HEK293 (cell line): ENCODE measurements at regions not wholly inside any gene's neighbourhood (a gene's known extent, or its start where the extent isn't known, plus 50 kb on each side); places are given as distances from the start of the nearest gene placed in this dataset.

Experiments
- CTCF ChIA-PET: fragments of 350-600 bp; formaldehyde crosslinking; extraction: SDS; loops from one replicate; lab custom pipeline; 2021; ENCODE audit warnings: antibody characterized with exemption; lab: Yijun Ruan, JAX
- POLR2A ChIA-PET: fragments of 300-600 bp; formaldehyde crosslinking; extraction: SDS; loops from one replicate; lab custom pipeline; 2020; ENCODE audit warnings: antibody characterized with exemption, inconsistent platforms; lab: Yijun Ruan, JAX
- H3K27ac ChIP-seq: fragments of 200-500 bp; sonication (Bioruptor generic); 2 replicates; pipeline ENCODE4 v1.5.1; 2014; ENCODE audit warnings: low read depth, low read length, control low read depth, inconsistent platforms; ENCODE audit errors: extremely low read depth
- H3K36me3 ChIP-seq, 2 experiments: fragments of 200-500 bp in 1 of 2; sonication (Bioruptor generic) in 1 of 2; 1 replicate in 1 of 2; 2 replicates in 1 of 2; pipeline ENCODE4 v1.5.1; 2014 to 2017; ENCODE audit warnings: inconsistent platforms in 2 of 2, low read length in 2 of 2; ENCODE audit not compliant: control insufficient read depth in 2 of 2, insufficient read depth in 1 of 2
- H3K4me1 ChIP-seq: fragments of 200-500 bp; sonication (Bioruptor generic); 2 replicates; pipeline ENCODE4 v1.5.1; 2014; ENCODE audit warnings: mild to moderate bottlenecking, low read length, inconsistent platforms; ENCODE audit not compliant: control insufficient read depth, insufficient read depth
- H3K4me3 ChIP-seq: 2 replicates; pipeline ENCODE4 v1.5.1; 2011; ENCODE audit warnings: low read depth, mild to moderate bottlenecking, control low read depth, low read length, moderate library complexity
- H3K9me3 ChIP-seq: fragments of 200-500 bp; sonication (Bioruptor generic); 2 replicates; pipeline ENCODE4 v1.5.1; 2014; ENCODE audit warnings: low read depth, low read length, inconsistent platforms; ENCODE audit not compliant: control insufficient read depth, insufficient read depth
- INSM2 ChIP-seq: fragments of 450-650 bp; formaldehyde crosslinking; IDR thresholded peaks from 2 replicates; pipeline ENCODE4 v1.5.1; 2016; ENCODE audit warnings: missing biosample characterization, missing genetic modification characterization
- KLF1 ChIP-seq: fragments of 450-650 bp; formaldehyde crosslinking; IDR thresholded peaks from 2 replicates; pipeline ENCODE4 v1.5.1; 2016; ENCODE audit warnings: missing biosample characterization, missing genetic modification characterization
- MEIS1 ChIP-seq: sonication (generic); formaldehyde crosslinking; IDR thresholded peaks from 2 replicates; pipeline ENCODE4 v1.8.1; 2022; ENCODE audit warnings: missing genetic modification reagents, mild to moderate bottlenecking, borderline replicate concordance
- MZF1 ChIP-seq: fragments of 450-650 bp; formaldehyde crosslinking; IDR thresholded peaks from 2 replicates; pipeline ENCODE4 v1.5.1; 2017; ENCODE audit warnings: missing biosample characterization, missing genetic modification characterization, borderline replicate concordance
- SETDB1 ChIP-seq: IDR thresholded peaks from one replicate; pipeline ENCODE4 v1.6.1; 2017; ENCODE audit warnings: mild to moderate bottlenecking, low read length, moderate library complexity, mixed read lengths; ENCODE audit not compliant: insufficient read length
- YY2 ChIP-seq: fragments of 450-650 bp; formaldehyde crosslinking; IDR thresholded peaks from 2 replicates; pipeline ENCODE4 v1.5.1; 2016; ENCODE audit warnings: missing biosample characterization, missing genetic modification characterization
- ZBTB21 ChIP-seq: fragments of 450-650 bp; formaldehyde crosslinking; IDR thresholded peaks from 2 replicates; pipeline ENCODE4 v1.5.1; 2017; ENCODE audit warnings: missing biosample characterization, missing genetic modification characterization
- ZBTB48 ChIP-seq: fragments of 450-650 bp; formaldehyde crosslinking; IDR thresholded peaks from 2 replicates; pipeline ENCODE4 v1.5.1; 2016; ENCODE audit warnings: missing biosample characterization, missing genetic modification characterization
- ZNF114 ChIP-seq: fragments of 450-650 bp; formaldehyde crosslinking; IDR thresholded peaks from 2 replicates; pipeline ENCODE4 v1.5.0; 2017; ENCODE audit warnings: missing biosample characterization, missing genetic modification characterization
- ZNF157 ChIP-seq: fragments of 450-650 bp; formaldehyde crosslinking; IDR thresholded peaks from 2 replicates; pipeline ENCODE4 v1.5.1; 2016; ENCODE audit warnings: missing biosample characterization, missing genetic modification characterization
- ZNF211 ChIP-seq: fragments of 450-650 bp; formaldehyde crosslinking; IDR thresholded peaks from 2 replicates; pipeline ENCODE4 v1.5.1; 2016; ENCODE audit warnings: low read depth, missing biosample characterization, missing genetic modification characterization
- ZNF23 ChIP-seq: fragments of 450-650 bp; formaldehyde crosslinking; IDR thresholded peaks from 2 replicates; pipeline ENCODE4 v1.5.1; 2016; ENCODE audit warnings: missing biosample characterization, missing genetic modification characterization, borderline replicate concordance
- ZNF274 ChIP-seq, 2 experiments: fragments of 200-500 bp in 1 of 2; fragments of 450-650 bp in 1 of 2; sonication (Bioruptor generic) in 1 of 2; formaldehyde crosslinking in 1 of 2; IDR thresholded peaks; 2 replicates each; pipeline versions ENCODE4 v1.5.1 to v1.6.1; 2014 to 2016; ENCODE audit warnings: borderline replicate concordance in 1 of 2, inconsistent platforms in 1 of 2, low read length in 1 of 2, missing biosample characterization in 1 of 2, missing genetic modification characterization in 1 of 2
- ZNF398 ChIP-seq: fragments of 450-650 bp; formaldehyde crosslinking; IDR thresholded peaks from 2 replicates; pipeline ENCODE4 v1.5.1; 2017; ENCODE audit warnings: missing biosample characterization, missing genetic modification characterization
- ZNF433 ChIP-seq: fragments of 450-650 bp; formaldehyde crosslinking; IDR thresholded peaks from 2 replicates; pipeline ENCODE4 v1.5.1; 2016; ENCODE audit warnings: missing biosample characterization, missing genetic modification characterization, low read depth
- ZNF571 ChIP-seq: fragments of 450-650 bp; formaldehyde crosslinking; IDR thresholded peaks from 2 replicates; pipeline ENCODE4 v1.5.0; 2017; ENCODE audit warnings: missing biosample characterization, missing genetic modification characterization
- ZNF677 ChIP-seq: fragments of 450-650 bp; IDR thresholded peaks from 2 replicates; pipeline ENCODE4 v1.5.0; 2018; ENCODE audit warnings: missing biosample characterization, mild to moderate bottlenecking, missing genetic modification characterization, moderate library complexity
- ZNF76 ChIP-seq: fragments of 450-650 bp; formaldehyde crosslinking; IDR thresholded peaks from 2 replicates; pipeline ENCODE4; 2016; ENCODE audit warnings: low read depth, missing biosample characterization, missing genetic modification characterization, borderline replicate concordance

GRCh38 chr2:12269041-12269972, 447.4 kb upstream of the TRIB2 start:
- CTCF ChIA-PET: interaction anchor here (0.6 kb wide), 1 partner anchor 686 kb away, joined by 5 read pairs; no protein-coding TSS in a partner anchor

GRCh38 chr2:12270876-12271588, 445.7 kb upstream of the TRIB2 start:
- TF ChIP-seq ZNF211 (tag by site-specific recombination) (no peak), YY2 (tag by site-specific recombination) (no peak), ZBTB21 (tag by site-specific recombination) (no peak), ZNF677 (tag by site-specific recombination) (no peak), ZBTB48 (tag by site-specific recombination) (no peak), ZNF76 (tag by site-specific recombination) (no peak), MEIS1 (CRISPR knock-in tag) (no peak), ZNF114 (tag by site-specific recombination) (no peak), ZNF274 (IDR thresholded peaks at IDR 0.05; ENCODE audit: low read length) (no peak), ZNF274 (tag by site-specific recombination; IDR thresholded peaks at IDR 0.05; ENCODE audit: borderline replicate concordance) (no peak), ZNF433 (tag by site-specific recombination) (no peak), SETDB1 (no peak)
- ChIA-PET POLR2A (no interaction called here), CTCF (interaction anchor here (1.2 kb wide), 1 partner anchor 10 kb away, joined by 3 read pairs; no protein-coding TSS in a partner anchor)
- H3K4me1 ChIP-seq: no peaks in the 10 kb centered on the region
- no peak overlapping the region for H3K4me3 ChIP-seq
- H3K9me3 ChIP-seq: no peaks in the 10 kb centered on the region
- no peak overlapping the region for H3K27ac ChIP-seq
- H3K36me3 ChIP-seq: no peaks in the 10 kb centered on the region

More at GRCh38 chr2:12269041-12269972, 447.4 kb upstream of the TRIB2 start:
- POLR2A ChIA-PET: no interaction called here
- no peaks in the 10 kb centered on the region for H3K9me3 ChIP-seq
- TF ChIP-seq INSM2 (tag by site-specific recombination) (no peak), ZNF571 (no peak), ZNF398 (tag by site-specific recombination) (no peak), ZNF274 (IDR thresholded peaks at IDR 0.05; ENCODE audit: low read length) (no peak), ZNF274 (tag by site-specific recombination; IDR thresholded peaks at IDR 0.05; ENCODE audit: borderline replicate concordance) (no peak), ZNF23 (tag by site-specific recombination) (no peak), MZF1 (tag by site-specific recombination) (no peak), ZNF157 (tag by site-specific recombination) (no peak), KLF1 (tag by site-specific recombination) (no peak)
- H3K4me1 ChIP-seq: no peaks in the 10 kb centered on the region
- no peak overlapping the region for H3K27ac ChIP-seq
- no peaks in the 10 kb centered on the region for H3K36me3 ChIP-seq
- H3K4me3 ChIP-seq: no peak overlapping the region
